ENCODE measurements at regions not wholly inside any gene's neighbourhood (a gene's known extent, or its start where the extent isn't known, plus 50 kb on each side); places are given as distances from the start of the nearest gene placed in this dataset.
"Not testable (repeated sequence)": the region's sequence is repeated elsewhere in the genome, so short reads cannot be mapped to it uniquely, and the experiment has no call there.

DNA sequence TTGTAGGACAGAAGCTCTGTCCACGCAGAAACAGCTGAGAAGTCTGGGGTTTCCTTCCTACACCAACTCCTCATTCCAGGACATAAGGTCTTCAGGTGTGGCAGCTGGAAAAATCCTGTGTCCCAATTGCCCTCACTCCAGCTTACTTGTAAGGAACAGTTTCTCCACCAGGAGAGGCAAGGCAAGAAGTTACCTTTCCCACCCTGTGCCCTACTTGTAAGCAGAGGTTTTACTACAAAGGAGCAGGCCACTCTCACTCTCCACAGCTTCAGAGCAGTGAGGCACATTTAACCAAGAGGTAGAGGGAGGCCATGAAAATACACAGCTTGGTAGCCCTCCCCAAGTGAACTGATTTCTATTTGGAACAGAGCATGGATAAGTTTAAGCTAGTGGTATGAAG lies 277.3 kb upstream of the SPATA31A3 start:
- H3K27ac ChIP-seq (ENCODE audit: low read length); H3K9ac ChIP-seq (ENCODE audit: low read depth, low read length); H3K4me1 ChIP-seq (ENCODE audit: insufficient read depth, low read length); H3K4me3 ChIP-seq (ENCODE audit: low read length); H3K9me3 ChIP-seq (ENCODE audit: insufficient read depth, low read depth, low read length); H3K36me3 ChIP-seq (ENCODE audit: insufficient read depth, low read depth, low read length); H3K27me3 ChIP-seq (ENCODE audit: insufficient read depth, low read length): not testable (repeated sequence)

- H3K9me3 ChIP-seq (ENCODE audit: insufficient read depth, low read depth, low read length); H3K9ac ChIP-seq (ENCODE audit: low read depth, low read length); H3K36me3 ChIP-seq (ENCODE audit: insufficient read depth, low read depth, low read length); H3K4me1 ChIP-seq (ENCODE audit: insufficient read depth, low read length); H3K4me3 ChIP-seq (ENCODE audit: low read length); H3K27me3 ChIP-seq (ENCODE audit: insufficient read depth, low read length); H3K27ac ChIP-seq (ENCODE audit: low read length): not testable (repeated sequence)
Measured at GRCh38 chr9:67257894-67258293, 265.5 kb upstream of the SPATA31A3 start.

DNA sequence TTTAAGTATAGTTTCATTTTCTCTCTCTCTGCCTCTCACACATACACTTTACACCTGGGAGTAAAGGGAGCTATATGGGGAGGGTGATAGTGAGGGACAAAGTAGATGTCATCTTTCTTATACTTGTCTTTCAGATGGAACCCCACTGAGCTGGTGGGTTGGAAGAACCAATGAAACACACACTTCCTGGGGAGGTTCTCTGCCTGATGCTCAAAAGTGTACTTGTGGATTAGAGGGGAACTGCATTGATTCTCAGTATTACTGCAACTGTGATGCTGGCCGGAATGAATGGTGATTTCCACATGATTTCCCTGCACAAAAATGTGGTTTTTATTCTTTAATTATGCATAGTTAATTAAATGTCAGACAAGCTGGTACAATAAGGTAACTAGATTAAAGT lies 256.6 kb upstream of the SPATA31A3 start:
- not testable (repeated sequence) for H3K27me3 ChIP-seq (ENCODE audit: insufficient read depth, low read length); H3K9ac ChIP-seq (ENCODE audit: low read depth, low read length); H3K27ac ChIP-seq (ENCODE audit: low read length); H3K4me1 ChIP-seq (ENCODE audit: insufficient read depth, low read length); H3K9me3 ChIP-seq (ENCODE audit: insufficient read depth, low read depth, low read length); H3K4me3 ChIP-seq (ENCODE audit: low read length); H3K36me3 ChIP-seq (ENCODE audit: insufficient read depth, low read depth, low read length)

DNA sequence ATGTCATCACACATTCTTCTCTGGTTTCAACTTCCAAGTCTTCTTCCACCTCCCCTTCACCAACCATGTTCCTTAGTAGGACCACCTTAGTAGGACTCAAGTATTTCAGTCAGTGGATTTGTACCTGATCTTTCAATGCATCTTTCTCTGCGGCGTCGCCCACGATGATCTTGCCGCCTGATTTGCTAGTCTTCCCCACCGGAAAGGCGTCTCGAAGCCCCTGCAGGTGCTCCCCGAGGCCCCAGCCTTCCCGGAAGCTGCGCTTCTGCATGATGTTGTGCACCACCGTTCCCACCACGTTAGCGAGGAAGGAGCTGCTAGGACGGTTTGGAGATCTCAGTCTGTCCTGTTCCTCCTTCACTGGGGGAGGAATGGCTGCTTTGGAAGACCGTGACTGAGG lies 219.7 kb upstream of the SPATA31A3 start:
- H3K9ac ChIP-seq (ENCODE audit: low read depth, low read length); H3K9me3 ChIP-seq (ENCODE audit: insufficient read depth, low read depth, low read length); H3K4me1 ChIP-seq (ENCODE audit: insufficient read depth, low read length); H3K4me3 ChIP-seq (ENCODE audit: low read length); H3K36me3 ChIP-seq (ENCODE audit: insufficient read depth, low read depth, low read length); H3K27ac ChIP-seq (ENCODE audit: low read length); H3K27me3 ChIP-seq (ENCODE audit: insufficient read depth, low read length): not testable (repeated sequence)

GRCh38 chr9:67210842-67211241 lies 218.5 kb upstream of the SPATA31A3 start:
- H3K27me3 ChIP-seq (ENCODE audit: insufficient read depth, low read length); H3K9me3 ChIP-seq (ENCODE audit: insufficient read depth, low read depth, low read length); H3K4me3 ChIP-seq (ENCODE audit: low read length); H3K27ac ChIP-seq (ENCODE audit: low read length); H3K9ac ChIP-seq (ENCODE audit: low read depth, low read length); H3K4me1 ChIP-seq (ENCODE audit: insufficient read depth, low read length); H3K36me3 ChIP-seq (ENCODE audit: insufficient read depth, low read depth, low read length): not testable (repeated sequence)

DNA sequence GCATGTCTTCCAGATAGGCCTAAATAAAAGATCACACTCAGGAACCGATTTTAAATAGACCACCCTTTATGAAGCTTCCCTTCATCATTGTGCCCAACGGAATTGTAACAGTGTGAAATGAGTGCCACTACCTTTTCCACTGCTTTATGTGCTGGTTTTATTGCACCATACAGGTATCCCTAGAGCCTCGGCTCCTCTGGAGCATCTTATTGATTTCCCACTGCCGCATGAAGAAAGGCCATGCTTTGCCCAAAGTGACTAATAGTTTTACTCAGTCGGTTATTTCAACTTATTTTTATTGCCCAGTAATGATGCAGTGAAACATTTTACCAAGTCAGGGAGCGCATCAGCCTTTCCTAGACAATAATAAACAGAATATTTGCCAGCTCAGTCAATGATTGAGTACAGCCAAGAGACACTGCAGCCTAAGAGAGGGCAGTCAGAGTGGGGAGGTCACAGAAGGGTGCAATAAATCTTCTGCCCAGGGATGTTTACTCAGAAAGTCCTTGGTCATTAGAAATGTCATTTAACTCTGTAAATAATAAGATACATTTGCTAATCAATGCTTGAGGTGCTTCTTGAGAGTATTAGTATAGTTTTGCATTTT lies 216.6 kb upstream of the SPATA31A3 start:
- not testable (repeated sequence) for H3K27me3 ChIP-seq (ENCODE audit: insufficient read depth, low read length); H3K4me3 ChIP-seq (ENCODE audit: low read length); H3K9ac ChIP-seq (ENCODE audit: low read depth, low read length); H3K36me3 ChIP-seq (ENCODE audit: insufficient read depth, low read depth, low read length); H3K27ac ChIP-seq (ENCODE audit: low read length); H3K4me1 ChIP-seq (ENCODE audit: insufficient read depth, low read length); H3K9me3 ChIP-seq (ENCODE audit: insufficient read depth, low read depth, low read length)

DNA sequence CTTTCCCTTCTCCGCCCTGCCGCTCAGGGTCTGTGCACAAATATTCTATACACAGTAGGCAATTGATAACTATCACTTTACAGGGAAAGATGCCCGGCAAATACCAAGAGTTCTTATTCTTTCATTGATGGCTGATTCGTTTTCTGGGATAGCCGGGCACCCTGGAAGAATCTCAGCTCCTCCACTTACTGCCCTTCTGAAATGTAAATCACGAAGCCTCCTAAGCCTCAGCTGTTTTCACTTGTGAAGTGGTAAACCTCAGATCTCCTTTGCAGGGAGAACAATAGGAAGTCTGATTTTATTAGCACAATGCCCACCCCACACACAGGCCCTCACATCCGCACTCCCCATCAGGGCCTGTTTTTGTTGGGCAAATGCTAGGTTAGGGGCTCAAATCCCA lies 203.8 kb upstream of the SPATA31A3 start:
- H3K27me3 ChIP-seq (ENCODE audit: insufficient read depth, low read length); H3K4me3 ChIP-seq (ENCODE audit: low read length); H3K36me3 ChIP-seq (ENCODE audit: insufficient read depth, low read depth, low read length); H3K9ac ChIP-seq (ENCODE audit: low read depth, low read length); H3K9me3 ChIP-seq (ENCODE audit: insufficient read depth, low read depth, low read length); H3K27ac ChIP-seq (ENCODE audit: low read length); H3K4me1 ChIP-seq (ENCODE audit: insufficient read depth, low read length): not testable (repeated sequence)

DNA sequence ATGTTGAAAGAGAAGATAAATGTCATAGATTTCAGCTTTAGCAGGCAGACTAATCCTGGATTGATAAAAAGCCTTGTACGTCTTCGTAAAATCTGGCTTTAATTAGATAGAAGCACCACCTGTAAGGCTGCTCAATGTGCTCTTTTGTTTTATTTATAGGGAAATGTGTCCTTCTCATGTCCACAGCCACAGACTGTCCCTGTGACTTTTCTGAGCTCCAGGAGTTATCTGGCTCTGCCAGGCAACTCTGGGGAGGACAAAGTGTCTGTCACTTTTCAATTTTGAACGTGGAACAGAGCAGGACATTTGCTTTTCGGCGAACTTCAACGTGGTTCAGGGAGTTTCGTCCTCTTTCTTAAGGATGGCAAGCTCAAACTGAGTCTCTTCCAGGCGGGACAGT lies 203.0 kb upstream of the SPATA31A3 start:
- not testable (repeated sequence) for H3K36me3 ChIP-seq (ENCODE audit: insufficient read depth, low read depth, low read length); H3K27me3 ChIP-seq (ENCODE audit: insufficient read depth, low read length); H3K27ac ChIP-seq (ENCODE audit: low read length); H3K4me1 ChIP-seq (ENCODE audit: insufficient read depth, low read length); H3K9ac ChIP-seq (ENCODE audit: low read depth, low read length); H3K9me3 ChIP-seq (ENCODE audit: insufficient read depth, low read depth, low read length); H3K4me3 ChIP-seq (ENCODE audit: low read length)

- H3K9me3 ChIP-seq (ENCODE audit: insufficient read depth, low read depth, low read length); H3K9ac ChIP-seq (ENCODE audit: low read depth, low read length); H3K36me3 ChIP-seq (ENCODE audit: insufficient read depth, low read depth, low read length); H3K4me1 ChIP-seq (ENCODE audit: insufficient read depth, low read length); H3K27ac ChIP-seq (ENCODE audit: low read length); H3K27me3 ChIP-seq (ENCODE audit: insufficient read depth, low read length); H3K4me3 ChIP-seq (ENCODE audit: low read length): not testable (repeated sequence)
Measured at GRCh38 chr9:67179185-67179584, 186.8 kb upstream of the SPATA31A3 start.

- H3K27me3 ChIP-seq (ENCODE audit: insufficient read depth, low read length); H3K9me3 ChIP-seq (ENCODE audit: insufficient read depth, low read depth, low read length); H3K4me1 ChIP-seq (ENCODE audit: insufficient read depth, low read length); H3K9ac ChIP-seq (ENCODE audit: low read depth, low read length); H3K4me3 ChIP-seq (ENCODE audit: low read length); H3K27ac ChIP-seq (ENCODE audit: low read length); H3K36me3 ChIP-seq (ENCODE audit: insufficient read depth, low read depth, low read length): not testable (repeated sequence)
Measured at GRCh38 chr9:67175167-67175566, 182.8 kb upstream of the SPATA31A3 start.

DNA sequence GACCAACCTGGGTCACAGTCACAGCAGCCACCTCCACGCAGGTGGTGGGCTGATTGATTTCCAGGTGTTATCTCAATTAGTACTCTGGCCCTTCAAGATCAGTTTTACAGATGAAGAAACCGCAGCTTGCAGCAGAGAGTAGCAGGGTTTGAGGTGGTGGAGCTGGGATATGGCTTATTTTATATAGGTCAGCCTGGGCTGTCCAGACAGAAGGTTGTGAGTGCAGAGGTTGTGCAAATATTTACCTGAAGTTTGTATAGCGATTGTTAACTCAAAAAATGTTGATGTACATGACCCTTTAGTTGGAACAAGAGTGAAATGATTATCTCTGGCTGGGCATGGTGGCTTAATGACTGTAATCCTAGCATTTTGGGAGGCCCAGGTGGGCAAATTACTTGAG lies 179.4 kb upstream of the SPATA31A3 start:
- H3K27ac ChIP-seq (ENCODE audit: low read length); H3K4me3 ChIP-seq (ENCODE audit: low read length); H3K36me3 ChIP-seq (ENCODE audit: insufficient read depth, low read depth, low read length); H3K9ac ChIP-seq (ENCODE audit: low read depth, low read length); H3K9me3 ChIP-seq (ENCODE audit: insufficient read depth, low read depth, low read length); H3K4me1 ChIP-seq (ENCODE audit: insufficient read depth, low read length); H3K27me3 ChIP-seq (ENCODE audit: insufficient read depth, low read length): not testable (repeated sequence)

GRCh38 chr9:67168530-67169157 lies 176.3 kb upstream of the SPATA31A3 start:
- not testable (repeated sequence) for H3K27me3 ChIP-seq (ENCODE audit: insufficient read depth, low read length); H3K36me3 ChIP-seq (ENCODE audit: insufficient read depth, low read depth, low read length); H3K27ac ChIP-seq (ENCODE audit: low read length); H3K4me3 ChIP-seq (ENCODE audit: low read length); H3K4me1 ChIP-seq (ENCODE audit: insufficient read depth, low read length); H3K9me3 ChIP-seq (ENCODE audit: insufficient read depth, low read depth, low read length); H3K9ac ChIP-seq (ENCODE audit: low read depth, low read length)

DNA sequence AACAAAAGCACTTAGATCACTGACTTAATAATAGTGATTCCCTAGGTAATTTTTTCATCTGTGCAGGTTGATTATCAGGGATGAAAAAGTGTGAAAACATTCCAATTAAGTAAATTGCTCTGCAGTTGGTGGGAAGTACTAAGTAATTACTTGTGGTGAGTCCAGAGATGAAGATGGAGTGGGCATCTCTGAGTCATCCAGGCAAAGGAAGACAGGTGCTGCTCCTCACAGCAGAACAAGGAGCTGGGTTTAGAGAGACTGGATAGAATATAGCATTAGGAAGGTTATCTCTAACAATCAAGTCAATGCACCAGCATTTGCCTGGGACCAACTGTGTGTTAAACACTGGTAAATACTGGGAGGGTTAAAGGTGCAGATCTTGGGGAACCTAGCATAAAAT lies 174.0 kb upstream of the SPATA31A3 start:
- H3K27me3 ChIP-seq (ENCODE audit: insufficient read depth, low read length); H3K36me3 ChIP-seq (ENCODE audit: insufficient read depth, low read depth, low read length); H3K4me3 ChIP-seq (ENCODE audit: low read length); H3K9ac ChIP-seq (ENCODE audit: low read depth, low read length); H3K9me3 ChIP-seq (ENCODE audit: insufficient read depth, low read depth, low read length); H3K27ac ChIP-seq (ENCODE audit: low read length); H3K4me1 ChIP-seq (ENCODE audit: insufficient read depth, low read length): not testable (repeated sequence)
